PC-3 (cell line): ENCODE measurements at regions not wholly inside any gene's neighbourhood (a gene's known extent, or its start where the extent isn't known, plus 50 kb on each side); places are given as distances from the start of the nearest gene placed in this dataset.
A peak's percentile ranks its signal among the peaks of the same experiment; 100 is the strongest.

Experiments
- ATAC-seq: fragments of 200-7000 bp; cut with Tn5 transposase; 2 replicates; pipeline ENCODE4 v1.9.1; 2020; ENCODE audit warnings: mild to moderate bottlenecking, moderate library complexity
- BruUV-seq: library from RNA; stranded (reverse); fragments of 400-500 nt; replicated peaks from 2 replicates; lab custom pipeline; 2021; lab: Mats Ljungman, UMichigan
- CTCF ChIA-PET: fragments of 300-600 bp; sonication (Branson Sonifier 250); formaldehyde crosslinking; loops from one replicate; lab custom pipeline; 2022; ENCODE audit warnings: antibody characterized with exemption; lab: Charles Lee
- POLR2A ChIA-PET: fragments of 300-600 bp; sonication (Branson Sonifier 250); formaldehyde crosslinking; loops from one replicate; lab custom pipeline; 2022; ENCODE audit warnings: antibody characterized with exemption; ENCODE audit not compliant: unreplicated experiment; lab: Charles Lee
- DNase-seq: peaks from one replicate; pipeline ENCODE4 v3.0.0-alpha.2; 2015
- H2AFZ ChIP-seq: fragments of 300-600 bp; sonication (generic); 2 replicates; pipeline ENCODE4 v1.6.0; 2016; ENCODE audit warnings: antibody characterized with exemption, low read length
- H3F3A ChIP-seq: fragments of 300-600 bp; sonication (generic); one replicate; pipeline ENCODE4 v1.6.0; 2017; ENCODE audit warnings: antibody characterized with exemption, low read length, control low read depth, mild to moderate bottlenecking; ENCODE audit not compliant: unreplicated experiment
- H3K27ac ChIP-seq: fragments of 300-600 bp; sonication (generic); 2 replicates; pipeline ENCODE4 v1.5.1; 2016; ENCODE audit warnings: mild to moderate bottlenecking, low read length
- H3K27me3 ChIP-seq: fragments of 300-600 bp; sonication (generic); 2 replicates; pipeline ENCODE4 v1.6.1; 2016; ENCODE audit warnings: low read length, mixed read lengths
- H3K36me3 ChIP-seq: fragments of 300-600 bp; sonication (generic); 2 replicates; pipeline ENCODE4 v1.6.1; 2016; ENCODE audit warnings: low read depth, mixed run types, low read length, mixed read lengths
- H3K4me1 ChIP-seq: fragments of 300-600 bp; sonication (generic); 2 replicates; pipeline ENCODE4 v1.5.1; 2016; ENCODE audit warnings: low read length; ENCODE audit not compliant: insufficient read depth
- H3K4me2 ChIP-seq: fragments of 300-600 bp; sonication (generic); 2 replicates; pipeline ENCODE4 v1.6.0; 2016; ENCODE audit warnings: low read length
- H3K4me3 ChIP-seq: fragments of 300-600 bp; sonication (generic); 2 replicates; pipeline ENCODE4 v1.5.1; 2016; ENCODE audit warnings: mild to moderate bottlenecking, low read length, mixed read lengths
- H3K79me2 ChIP-seq: fragments of 300-600 bp; sonication (generic); 2 replicates; pipeline ENCODE4 v1.6.1; 2017; ENCODE audit warnings: low read length, mixed read lengths
- H3K9ac ChIP-seq: fragments of 300-600 bp; sonication (generic); 2 replicates; pipeline ENCODE4 v1.6.0; 2016; ENCODE audit warnings: mild to moderate bottlenecking, low read length
- H3K9me2 ChIP-seq: fragments of 300-600 bp; sonication (generic); replicated peaks from 2 replicates; pipeline ENCODE4 v1.6.1; 2016; ENCODE audit warnings: mixed run types, low read length, mixed read lengths
- H3K9me3 ChIP-seq: fragments of 300-600 bp; sonication (generic); 2 replicates; pipeline ENCODE4 v1.6.1; 2016; ENCODE audit warnings: low read length, mixed read lengths
- H4K20me1 ChIP-seq: fragments of 300-600 bp; sonication (generic); 2 replicates; pipeline ENCODE4 v1.6.1; 2016; ENCODE audit warnings: low read length, mixed read lengths
- CTCF ChIP-seq: fragments of 300-600 bp; sonication (generic); conservative IDR thresholded peaks from 2 replicates; pipeline ENCODE4 v1.5.1; 2017; ENCODE audit warnings: antibody characterized with exemption, low read depth, mild to moderate bottlenecking, low read length
- EZH2 ChIP-seq: fragments of 300-600 bp; sonication (generic); IDR thresholded peaks from one replicate; pipeline ENCODE4 v1.6.1; 2017; ENCODE audit warnings: antibody characterized with exemption, mild to moderate bottlenecking, low read length; ENCODE audit not compliant: unreplicated experiment
- EZH2phosphoT487 ChIP-seq: fragments of 300-600 bp; sonication (generic); IDR thresholded peaks from 2 replicates; pipeline ENCODE4 v1.6.1; 2018; ENCODE audit warnings: mild to moderate bottlenecking, antibody characterized with exemption, low read length, borderline replicate concordance
- intact Hi-C: fragments of 100-400 bp; cut with micrococcal nuclease; formaldehyde crosslinking; loops from 2 replicates; pipeline ENCODE4 v1.9.0; 2023

DNA sequence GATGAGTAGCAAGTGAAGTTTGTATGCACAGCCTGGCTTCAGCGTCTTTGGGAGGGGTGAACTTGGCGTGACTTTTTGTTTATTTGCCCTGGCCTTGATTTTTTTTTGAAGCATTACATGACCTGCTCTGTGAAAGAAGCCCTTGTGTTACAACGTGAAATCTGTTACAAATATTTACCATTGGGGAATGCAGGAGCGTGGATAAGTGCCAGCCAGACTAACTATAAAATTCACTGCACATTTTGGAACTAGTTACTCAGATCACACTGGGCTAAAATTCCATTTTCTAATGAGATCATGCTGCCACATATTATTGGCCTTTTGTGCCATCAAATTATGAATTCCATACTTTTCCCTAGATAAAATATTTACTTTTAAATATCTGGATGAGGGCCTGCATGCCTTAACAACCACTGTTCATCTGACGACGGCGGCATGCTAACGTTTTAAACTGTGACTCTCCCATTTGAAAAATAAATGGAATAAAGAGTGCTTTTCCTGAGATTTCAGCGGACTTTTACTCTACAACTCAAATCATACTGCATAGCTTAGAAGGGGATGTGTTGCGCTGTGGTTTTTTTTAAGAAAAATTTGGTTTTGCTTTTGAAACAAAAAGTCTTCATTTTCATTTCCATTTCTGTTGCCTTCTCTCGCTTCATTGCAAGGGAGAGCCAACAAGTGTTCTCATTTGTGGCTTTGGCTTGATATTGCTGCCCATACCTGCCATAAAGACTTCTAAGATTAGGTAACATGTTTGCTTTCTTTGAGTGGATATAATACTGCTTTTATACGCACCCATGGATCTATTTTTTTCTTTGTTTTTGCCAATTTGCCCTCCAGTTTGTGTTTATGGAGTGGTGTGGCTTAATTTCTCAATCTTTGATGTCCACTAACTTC, 352.2 kb downstream of the TFEC start:
- no peaks in the 10 kb centered on the region for H3K79me2 ChIP-seq
- peaks cover 24% of the 10 kb centered on the region for H3K4me1 ChIP-seq
- no peaks in the 10 kb centered on the region for H3K9me2 ChIP-seq
- no peaks in the 10 kb centered on the region for H3K9me3 ChIP-seq
- TF ChIP-seq EZH2: no peak
- intact Hi-C loops: loop anchor here (2.0 to 5.0 kb wide), 5 partner anchors 121 to 541 kb away; no protein-coding TSS in a partner anchor
- H3K4me2 ChIP-seq: peak overlapping the region; percentile 76
- CTCF ChIA-PET: interaction anchor here (0.6 kb wide), 1 partner anchor 57 kb away, joined by 4 read pairs; no protein-coding TSS in a partner anchor
- ATAC-seq (peak; percentile 75), DNase-seq (peak; percentile 65)
- no peaks in the 10 kb centered on the region for H4K20me1 ChIP-seq
- no peaks in the 10 kb centered on the region for H3K27me3 ChIP-seq
- no peak overlapping the region for H3K9ac ChIP-seq
- H3K27ac ChIP-seq: peak overlapping the region; percentile 20
- POLR2A ChIA-PET: no interaction called here
- no peaks in the 10 kb centered on the region for H3F3A ChIP-seq
- no peaks in the 10 kb centered on the region for H3K36me3 ChIP-seq
- peak overlapping the region; percentile 70 for H2AFZ ChIP-seq
- BruUV-seq: no TSS peak
- peak overlapping the region; percentile 15; the same call in 1 of the 2 replicates for H3K4me3 ChIP-seq

DNA sequence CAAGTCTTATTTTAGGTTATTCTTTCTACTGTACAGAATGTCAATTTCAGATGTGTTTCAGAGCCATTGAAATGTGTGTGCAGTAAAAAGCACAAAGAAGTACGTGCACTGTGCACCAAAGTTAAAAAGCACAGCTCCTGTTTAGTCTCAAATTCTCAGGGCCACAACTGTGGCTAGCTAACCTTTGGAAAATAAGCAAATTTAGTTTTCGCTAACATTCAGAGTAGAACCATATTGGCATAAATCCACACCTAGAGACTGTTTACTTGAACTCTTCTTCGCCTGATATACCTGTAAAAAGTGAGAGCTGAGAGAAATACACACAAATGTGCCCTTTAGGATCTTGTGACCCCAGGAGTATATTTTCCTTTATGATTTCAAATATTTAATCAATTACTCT, 353.9 kb downstream of the TFEC start:
- Histone ChIP-seq H3K4me2 (peak overlapping the region; percentile 36; the same call in 1 of the 2 replicates), H3K4me1 (peaks cover 34% of the 10 kb centered on the region), H3K9ac (no peak overlapping the region), H3K27me3 (no peaks in the 10 kb centered on the region), H3K36me3 (no peaks in the 10 kb centered on the region), H3K79me2 (no peaks in the 10 kb centered on the region), H3K4me3 (no peak overlapping the region; the same call in 1 of the 2 replicates), H3K27ac (no peak overlapping the region), H2AFZ (peak overlapping the region; percentile 79), H3F3A (no peaks in the 10 kb centered on the region), H4K20me1 (no peaks in the 10 kb centered on the region), H3K9me3 (no peaks in the 10 kb centered on the region), H3K9me2 (no peaks in the 10 kb centered on the region)
- DNase-seq (no peak), ATAC-seq (no peak)
- intact Hi-C loops: loop anchor here (1.0 to 5.0 kb wide), 5 partner anchors 119 to 811 kb away; no protein-coding TSS in a partner anchor
- TF ChIP-seq EZH2phosphoT487 (no peak), EZH2 (no peak), CTCF (no peak)
- ChIA-PET CTCF (interaction anchor here (0.6 kb wide), 1 partner anchor 200 kb away, joined by 3 read pairs; no protein-coding TSS in a partner anchor), POLR2A (no interaction called here)
- BruUV-seq: no TSS peak

DNA sequence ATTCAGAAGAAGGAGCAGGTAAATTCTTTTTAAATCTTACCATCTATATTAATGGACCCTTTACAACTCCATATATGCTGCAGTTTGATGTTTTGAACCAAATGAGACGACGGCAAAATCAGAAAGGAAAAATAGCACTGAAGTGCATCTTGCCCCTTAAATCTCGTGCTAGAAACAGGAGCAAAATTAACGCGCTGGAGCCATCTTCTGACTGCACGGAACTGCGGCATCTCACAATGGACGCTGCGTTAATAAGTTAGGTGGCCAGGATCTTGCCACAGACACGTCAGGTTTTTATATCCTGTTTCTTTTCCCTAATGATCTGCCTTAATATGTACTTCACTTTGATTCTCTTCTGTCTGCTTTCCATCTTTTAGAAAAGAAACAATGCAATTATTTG, 354.5 kb downstream of the TFEC start:
- ATAC-seq: peak; percentile 34
- Histone ChIP-seq H3K9me2 (no peaks in the 10 kb centered on the region), H3K4me2 (peak overlapping the region; percentile 36), H3K36me3 (no peaks in the 10 kb centered on the region), H3K4me3 (peak overlapping the region; percentile 33; the same call in 1 of the 2 replicates), H3K27me3 (no peaks in the 10 kb centered on the region), H3F3A (no peaks in the 10 kb centered on the region), H3K27ac (no peak overlapping the region), H3K79me2 (no peaks in the 10 kb centered on the region), H2AFZ (peak overlapping the region; percentile 79), H3K4me1 (peaks cover 39% of the 10 kb centered on the region), H3K9me3 (no peaks in the 10 kb centered on the region), H3K9ac (no peak overlapping the region), H4K20me1 (no peaks in the 10 kb centered on the region)
- ChIA-PET POLR2A (no interaction called here), CTCF (interaction anchor here (0.6 kb wide), 1 partner anchor 200 kb away, joined by 3 read pairs; no protein-coding TSS in a partner anchor)
- TF ChIP-seq EZH2 (no peak), EZH2phosphoT487 (no peak), CTCF (peak; percentile 57)
- intact Hi-C loops: loop anchor here (1.0 to 5.0 kb wide), 5 partner anchors 119 to 811 kb away; no protein-coding TSS in a partner anchor
- BruUV-seq: no TSS peak
- peak; percentile 46 for DNase-seq
